GM15510 (cell line): ENCODE measurements at regions not wholly inside any gene's neighbourhood (a gene's known extent, or its start where the extent isn't known, plus 50 kb on each side); places are given as distances from the start of the nearest gene placed in this dataset.

Experiments
- POLR2A ChIP-seq: IDR thresholded peaks from 3 replicates; pipeline ENCODE4 v1.6.1; 2011; ENCODE audit warnings: borderline replicate concordance; ENCODE audit not compliant: insufficient read length; ENCODE audit errors: extremely low read depth

DNA sequence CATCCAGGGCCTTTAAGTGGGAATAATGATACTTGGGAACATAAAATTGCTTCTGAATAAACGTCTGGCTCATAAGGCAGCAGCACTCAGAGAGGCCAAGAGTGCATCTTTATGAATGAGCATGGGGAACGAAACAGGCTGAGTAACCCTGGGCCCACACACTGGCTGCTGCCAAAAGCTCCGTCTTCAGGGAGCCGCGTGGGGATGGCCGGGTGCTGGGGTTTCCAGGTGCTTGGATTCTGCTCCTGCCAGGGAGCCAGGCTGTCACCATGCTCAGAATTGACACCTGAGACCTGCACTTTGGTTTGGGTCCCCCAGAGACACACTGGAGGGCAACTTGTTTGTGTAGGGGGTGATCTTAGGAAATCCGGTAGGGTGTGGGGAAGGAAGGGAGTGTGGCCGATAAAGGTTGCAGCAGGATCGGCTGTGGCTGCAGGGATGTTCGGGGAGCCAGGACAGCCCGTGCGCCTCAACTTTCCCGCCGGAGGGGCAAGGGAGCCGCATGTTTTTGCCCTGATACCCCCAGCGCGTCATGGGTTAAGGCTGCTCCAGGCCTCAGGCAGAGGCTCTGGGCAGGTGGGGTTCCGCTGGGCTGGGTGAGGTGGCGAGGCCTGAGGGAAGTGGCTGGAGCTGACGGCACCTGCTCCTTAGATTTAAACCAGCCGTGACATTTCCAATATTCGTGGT lies 101.8 kb downstream of the YTHDF1 start:
- no peak for TF ChIP-seq POLR2A

DNA sequence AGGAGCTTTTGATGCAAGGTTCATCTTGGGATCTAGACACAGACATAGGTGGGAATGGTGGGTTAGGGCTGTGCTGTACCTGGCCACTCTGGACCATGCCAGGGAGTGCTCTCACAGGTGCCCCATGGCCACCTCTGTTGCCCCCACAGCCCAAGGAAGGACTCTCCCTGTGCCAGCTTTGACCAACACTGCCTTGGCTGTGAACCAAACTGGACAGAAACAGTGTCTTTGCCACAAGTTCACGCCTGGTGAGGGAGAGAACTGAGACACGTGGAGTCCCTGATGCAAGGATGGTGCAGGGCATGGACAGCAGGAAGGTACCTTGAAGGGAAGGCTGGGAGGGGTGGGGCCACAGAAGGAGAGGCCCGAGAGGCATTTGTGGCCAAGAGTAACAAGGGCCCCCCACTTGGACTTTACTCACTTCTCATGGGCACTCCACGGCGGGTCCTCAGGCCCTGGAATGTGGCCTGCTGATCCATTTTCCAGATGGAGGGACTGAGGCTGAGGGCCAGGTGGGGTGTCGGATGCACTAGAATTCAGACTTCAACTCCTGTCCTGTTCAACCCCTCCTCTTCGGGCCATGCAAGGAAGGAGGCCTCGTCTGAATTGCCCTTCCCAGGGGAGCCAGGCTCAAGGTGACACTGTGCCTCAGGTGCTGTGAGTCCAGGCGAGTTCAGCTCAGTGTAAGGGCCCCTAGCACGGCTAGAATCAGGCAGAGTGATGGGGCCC lies 103.3 kb downstream of the YTHDF1 start:
- no peak for TF ChIP-seq POLR2A

DNA sequence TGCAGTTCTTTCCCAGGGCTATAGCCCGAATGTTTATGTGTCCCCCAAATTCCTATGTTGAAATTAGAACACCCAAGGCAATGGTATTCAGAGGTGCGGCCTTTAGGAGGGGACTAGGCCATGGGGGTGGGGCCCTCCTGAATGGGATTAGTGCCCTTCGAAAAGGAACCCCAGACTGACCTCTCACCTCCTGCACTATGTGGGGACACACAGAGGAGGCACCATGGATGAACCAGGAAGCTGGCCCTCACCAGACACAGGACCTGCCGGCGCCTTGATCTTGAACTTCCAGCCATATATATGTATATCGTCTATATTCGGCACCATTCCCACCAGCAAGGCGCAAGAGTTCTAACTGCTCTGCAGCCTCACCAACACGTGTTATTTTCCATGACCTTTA lies 101.5 kb upstream of the BHLHE23 start:
- TF ChIP-seq POLR2A, result no peak

DNA sequence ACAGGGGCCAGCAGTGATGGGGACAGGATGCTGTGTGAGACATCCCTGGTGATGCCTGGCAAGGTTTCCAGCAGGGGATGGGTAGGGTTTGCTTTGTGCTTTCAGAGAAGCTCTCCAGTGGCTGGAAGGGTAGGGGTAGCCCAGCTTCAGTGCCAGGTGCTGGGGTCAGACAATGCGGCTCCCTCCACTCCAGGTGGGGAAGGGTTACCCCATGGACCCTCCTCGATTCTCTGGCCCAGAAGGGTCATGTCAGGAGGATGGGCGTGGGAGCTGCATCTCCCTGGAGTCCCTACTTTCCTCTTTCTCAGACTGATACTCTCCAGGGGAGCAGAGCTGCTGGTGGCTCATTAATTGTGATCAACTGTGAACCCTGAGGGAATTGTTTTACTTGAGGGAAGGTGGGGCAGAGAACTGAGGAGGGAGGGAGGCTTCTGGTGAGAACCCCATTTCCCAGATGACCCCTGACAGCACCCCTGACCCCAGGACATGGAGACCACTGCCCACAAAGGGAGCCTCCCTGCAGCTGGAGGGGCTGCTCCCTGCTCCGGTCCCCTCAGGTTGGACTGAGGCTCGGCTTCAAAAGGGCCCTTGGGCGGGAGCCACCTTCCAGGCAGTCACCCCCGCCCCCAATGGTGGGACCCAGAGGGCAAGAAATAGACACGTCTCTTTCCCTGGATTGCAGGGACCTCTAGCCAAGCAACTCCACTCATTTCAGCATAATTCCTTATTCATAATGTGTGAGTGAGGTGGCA lies 100.9 kb upstream of the BHLHE23 start:
- no peak for TF ChIP-seq POLR2A

DNA sequence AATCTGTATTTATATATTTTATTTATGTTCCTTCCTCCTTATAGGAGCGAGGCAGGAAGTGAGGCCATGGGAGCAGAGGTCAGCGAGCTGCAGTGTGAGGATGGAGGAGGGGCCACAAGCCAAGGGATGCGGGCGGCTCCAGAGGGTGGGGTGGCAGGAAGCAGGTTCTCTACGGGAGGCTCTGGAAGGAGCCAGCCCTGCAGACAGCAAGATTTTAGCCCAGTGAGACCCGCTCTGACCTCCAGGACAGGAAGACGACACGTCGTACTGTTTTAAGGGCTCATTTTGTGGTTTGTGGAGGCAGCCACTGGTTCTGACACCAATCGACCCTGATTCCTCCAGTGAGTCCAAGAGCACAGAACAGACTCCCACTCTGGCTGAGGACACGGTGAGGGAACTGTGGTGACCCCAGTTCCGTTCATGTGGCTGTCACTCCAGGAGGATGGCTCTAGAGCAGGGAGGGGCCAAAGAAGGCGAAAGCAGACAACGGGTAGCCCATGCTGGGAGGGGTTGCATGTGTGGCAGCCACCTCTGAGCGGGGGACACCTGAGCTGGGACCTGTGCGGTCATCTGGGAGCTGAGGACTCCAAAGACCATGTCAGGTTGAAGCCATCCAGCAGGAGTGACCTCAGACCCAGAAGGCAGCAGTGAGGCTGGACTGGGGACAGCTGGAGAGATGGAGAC lies 100.1 kb upstream of the BHLHE23 start:
- no peak for TF ChIP-seq POLR2A

DNA sequence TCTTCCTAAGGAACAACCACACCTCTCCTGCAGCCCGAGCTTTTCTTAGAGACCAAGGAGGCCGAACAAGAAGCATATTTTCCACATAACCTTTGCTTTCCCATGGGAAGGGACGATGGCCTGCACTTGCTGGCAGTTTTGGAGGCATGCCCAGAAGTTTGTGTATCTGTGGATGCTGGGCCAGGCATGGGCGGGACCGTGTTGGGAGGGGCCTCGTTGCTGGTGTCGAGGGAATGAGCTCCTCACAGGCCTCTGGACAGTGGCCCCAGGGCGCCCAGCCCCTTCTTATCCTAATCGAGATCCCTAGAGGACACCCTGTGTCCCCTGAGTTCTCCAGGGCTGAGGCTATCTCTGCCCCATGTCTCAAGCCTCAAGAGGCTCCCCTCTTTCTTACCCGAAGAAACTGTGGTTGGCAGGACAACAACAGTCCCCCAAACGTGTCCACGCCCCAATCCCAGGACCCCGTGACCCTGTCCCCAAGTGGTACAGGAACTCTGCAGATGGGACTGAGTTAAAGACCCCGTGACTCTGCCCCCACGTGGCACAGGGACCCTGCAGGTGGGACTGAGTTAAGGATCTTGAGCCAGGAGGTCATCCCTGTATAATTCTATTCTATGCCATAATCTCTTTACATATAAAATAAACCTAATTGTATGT lies 99.5 kb upstream of the BHLHE23 start:
- TF ChIP-seq POLR2A, result no peak

DNA sequence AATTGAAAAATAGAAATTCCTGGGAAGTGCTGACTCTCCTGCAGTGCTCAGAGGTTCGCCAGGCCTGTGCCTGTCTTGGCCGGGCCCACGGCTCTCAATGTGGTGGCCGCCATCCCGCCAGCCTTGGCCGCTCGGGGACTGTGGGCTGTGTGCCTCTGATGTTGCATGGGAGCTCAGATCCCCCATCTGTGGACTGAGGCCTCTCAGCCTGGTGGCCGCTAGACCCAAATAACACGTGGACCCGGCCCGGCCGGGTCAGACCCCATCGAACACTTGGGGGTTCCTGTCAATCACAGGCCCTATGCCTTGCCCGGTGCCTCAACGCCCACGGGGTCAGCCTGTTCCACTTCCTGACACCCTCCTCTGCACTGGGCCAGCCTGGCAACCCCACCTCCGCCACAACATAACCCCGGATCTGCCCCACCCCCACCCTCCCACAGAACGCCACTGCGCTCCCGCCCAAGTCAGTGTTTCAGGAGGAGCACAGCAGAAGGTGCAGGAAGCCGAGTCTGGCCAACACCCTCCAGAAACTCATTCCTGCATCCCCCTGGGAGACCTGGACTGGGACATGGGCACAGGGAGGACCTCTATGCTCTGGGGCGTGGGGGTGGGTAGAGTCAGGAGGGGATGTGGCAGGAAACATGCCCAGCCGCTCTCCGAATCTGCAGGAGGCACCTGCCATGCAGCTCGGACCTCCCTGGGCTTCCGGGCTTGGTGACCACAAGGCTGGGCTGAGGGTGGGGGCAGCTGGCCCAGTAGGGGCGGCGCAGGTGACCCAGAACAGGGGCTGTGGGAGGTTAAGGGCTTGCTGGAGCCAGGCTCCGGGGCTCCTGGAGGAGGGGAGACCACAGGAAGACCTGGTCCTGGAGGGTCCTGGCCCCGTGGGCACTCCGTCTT lies 98.7 kb upstream of the BHLHE23 start:
- TF ChIP-seq POLR2A, result no peak

DNA sequence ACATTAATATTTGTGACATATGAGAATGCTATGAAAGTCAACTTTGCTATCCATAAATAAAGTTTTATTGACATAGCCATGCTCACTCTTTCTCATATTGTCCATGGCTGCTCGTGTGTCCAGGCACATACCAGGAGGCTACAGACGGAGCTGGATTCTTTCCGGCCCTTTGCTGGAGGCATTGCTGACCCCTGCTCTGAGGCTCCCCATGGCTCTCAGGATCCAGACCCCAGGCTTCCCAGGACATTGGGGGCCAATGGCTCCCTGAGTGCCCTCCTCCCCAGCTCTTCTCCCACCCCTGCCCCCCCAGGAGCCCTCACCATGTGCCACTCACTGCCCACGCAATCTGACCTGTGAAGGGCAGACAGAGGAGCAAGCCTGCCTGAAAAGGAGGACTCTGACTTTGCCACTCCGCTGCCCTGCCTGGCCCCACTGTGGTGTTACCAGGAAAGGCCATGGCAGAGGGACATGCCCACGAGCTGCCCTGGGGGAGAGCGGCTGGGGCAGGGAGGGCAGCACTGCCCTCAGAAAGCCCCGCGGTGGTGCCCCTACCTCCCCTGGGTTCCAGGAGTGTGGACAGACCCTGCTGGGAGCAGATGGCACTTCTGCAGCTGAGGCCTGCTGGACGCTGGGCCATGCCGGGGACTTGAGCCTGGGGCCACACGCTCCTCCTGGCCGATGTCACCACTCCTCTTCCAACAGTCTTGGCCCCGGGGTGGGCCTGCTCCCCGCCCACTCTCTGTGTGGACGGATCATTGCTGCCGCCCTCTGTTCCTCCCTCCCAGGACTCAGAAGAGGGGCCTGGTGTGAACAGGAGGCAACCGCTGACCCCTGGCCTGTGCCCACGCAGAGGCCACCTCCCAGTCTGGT lies 97.8 kb upstream of the BHLHE23 start:
- no peak for TF ChIP-seq POLR2A

DNA sequence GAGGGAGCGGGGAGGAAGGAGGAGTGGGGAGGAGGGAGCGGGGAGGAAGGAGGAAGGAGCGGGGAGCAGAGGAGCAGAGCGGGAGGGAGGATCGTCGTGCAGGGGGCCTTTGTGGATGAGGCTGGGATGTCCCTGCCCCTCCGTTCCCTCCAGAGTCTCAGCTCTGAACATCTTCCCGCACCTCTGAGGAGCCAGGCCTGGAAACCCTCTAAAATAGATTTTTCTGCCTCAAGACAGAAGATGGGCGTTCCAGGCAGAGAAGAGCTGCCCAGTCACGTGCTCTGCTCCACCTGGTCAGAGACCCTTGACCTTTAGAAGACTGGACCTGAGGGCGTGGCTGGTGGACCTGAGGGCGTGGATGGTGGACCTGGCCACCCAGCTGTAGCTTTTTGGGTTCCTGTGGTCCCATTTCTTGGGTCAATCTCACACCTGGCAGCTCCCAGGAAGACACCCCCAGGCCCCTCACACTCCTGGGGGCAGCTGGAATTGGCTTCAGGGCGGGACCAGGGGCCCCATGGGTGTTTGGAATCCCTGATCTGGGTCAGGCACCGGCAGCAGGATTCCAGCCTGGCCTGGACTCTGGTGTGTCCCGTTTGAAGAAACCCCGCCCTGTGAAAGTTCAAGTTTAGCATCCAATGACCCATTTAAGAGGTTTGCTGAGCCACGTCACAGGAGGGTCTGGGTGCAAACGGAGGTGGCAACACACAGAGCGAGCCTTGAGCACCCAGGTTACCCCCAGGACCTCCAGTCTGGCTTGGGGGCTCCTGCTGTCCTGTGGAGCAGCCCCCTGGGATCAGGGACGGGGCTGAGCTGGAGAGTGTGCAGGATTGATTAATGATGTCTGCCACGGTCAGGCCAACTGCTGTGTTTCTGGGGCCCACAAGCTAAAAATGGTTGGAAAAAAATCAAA lies 96.9 kb upstream of the BHLHE23 start:
- no peak for TF ChIP-seq POLR2A

DNA sequence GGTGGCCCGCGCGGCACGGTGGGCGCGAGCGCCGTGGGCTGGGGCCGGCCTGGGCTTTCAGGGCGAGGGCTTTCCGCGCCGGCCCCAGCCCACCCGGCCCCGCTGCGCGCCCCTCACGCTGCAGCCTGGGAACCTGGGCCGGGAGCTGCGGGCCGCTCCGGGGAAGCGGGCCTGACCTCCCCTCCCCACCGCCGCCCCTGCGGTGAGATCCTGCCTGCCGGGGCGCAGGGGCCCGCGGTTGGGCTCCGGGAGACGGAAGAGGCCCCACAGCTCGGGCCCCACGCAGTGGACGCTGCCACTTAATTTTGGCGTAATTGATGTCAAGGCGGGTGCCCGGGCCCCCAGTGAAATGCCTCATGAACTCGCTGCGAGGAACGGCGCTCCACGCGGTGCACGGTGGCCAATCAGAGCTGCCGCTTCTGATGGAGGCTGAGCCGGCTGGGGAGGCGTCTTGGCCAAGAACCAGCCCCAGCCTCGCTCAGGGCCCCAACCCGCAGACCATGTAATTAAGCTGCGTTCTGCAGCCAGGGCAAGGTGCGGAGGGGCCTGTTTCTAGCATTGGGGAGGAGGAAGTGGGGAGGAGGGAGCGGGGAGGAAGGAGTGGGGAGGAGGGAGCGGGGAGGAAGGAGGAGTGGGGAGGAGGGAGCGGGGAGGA lies 96.1 kb upstream of the BHLHE23 start:
- TF ChIP-seq POLR2A, result no peak
